Activated CD8-positive, alpha-beta memory T cell treated with anti-CD3 and anti-CD28 coated beads, Interleukin-2, amount 50 U/mL, for 4 hours (primary cell): ENCODE measurements at regions not wholly inside any gene's neighbourhood (a gene's known extent, or its start where the extent isn't known, plus 50 kb on each side); places are given as distances from the start of the nearest gene placed in this dataset.

Source experiments
- DNase-seq: peaks from one replicate; pipeline ENCODE4 v3.0.0-alpha.2; 2020

- no peak for DNase-seq
These were observed 735.3 kb upstream of the TENM3 start for GRCh38 chr4:181507938-181508337.

DNA sequence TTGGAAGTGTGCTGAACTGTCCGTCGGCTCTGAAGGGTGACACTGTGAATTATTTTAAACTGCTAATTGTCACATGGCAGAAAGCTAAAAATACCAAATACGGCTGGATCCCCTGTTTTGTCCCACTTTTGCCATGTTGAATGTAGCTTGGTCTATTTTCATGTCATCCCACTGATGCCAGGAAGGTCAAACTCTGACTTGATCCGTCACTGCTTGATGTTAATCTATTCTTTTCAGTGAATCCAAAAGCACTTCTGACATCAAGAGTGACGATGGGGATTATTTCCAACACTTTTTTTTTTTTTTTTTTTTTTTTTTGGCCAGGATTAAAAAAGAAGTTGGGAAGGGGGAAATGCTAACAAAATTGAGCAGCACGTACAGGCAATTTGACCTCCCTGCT, 734.6 kb upstream of the TENM3 start:
- no peak for DNase-seq

GRCh38 chr4:181509073-181509472, 734.1 kb upstream of the TENM3 start:
- DNase-seq, result no peak

DNA sequence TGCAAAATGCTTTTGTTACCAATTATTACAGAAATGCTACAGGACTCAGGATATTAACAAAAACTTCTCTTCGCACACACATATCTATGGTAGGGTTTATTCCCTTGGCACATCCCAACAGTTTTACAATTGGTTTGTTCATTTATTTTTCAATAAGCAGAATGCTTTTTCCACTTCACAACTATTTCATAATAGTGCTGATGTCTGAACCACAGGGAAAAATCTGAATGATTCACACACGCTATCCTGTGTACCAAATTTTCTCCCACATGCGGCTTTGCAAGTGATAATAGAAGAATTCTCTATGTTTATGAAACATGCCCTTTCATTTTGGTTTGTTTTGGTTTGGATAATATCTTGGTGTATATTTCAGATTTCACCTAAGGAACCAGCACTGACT, 725.7 kb upstream of the TENM3 start:
- DNase-seq, result no peak

DNA sequence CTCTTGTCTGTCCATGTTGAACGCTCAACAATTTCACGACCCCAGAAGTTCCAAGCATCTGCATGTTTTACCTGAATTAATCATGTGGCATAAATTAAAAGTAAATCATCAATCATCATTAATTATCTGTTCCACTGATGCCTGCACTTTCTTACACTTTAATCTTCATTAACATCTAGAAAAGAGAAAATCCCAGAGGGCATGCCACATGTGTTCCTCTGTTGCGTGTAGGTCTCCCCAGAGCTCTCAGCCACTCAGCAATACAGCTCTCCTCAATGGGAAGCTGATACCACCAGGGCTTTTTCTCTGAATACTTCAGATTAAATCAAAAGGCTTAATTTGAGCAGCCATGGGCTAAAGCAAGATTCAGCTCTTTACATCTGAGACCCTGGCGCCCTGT, 722.4 kb upstream of the TENM3 start:
- DNase-seq, result no peak

- DNase-seq, result no peak
These were observed 719.2 kb upstream of the TENM3 start for GRCh38 chr4:181523973-181524372.

DNA sequence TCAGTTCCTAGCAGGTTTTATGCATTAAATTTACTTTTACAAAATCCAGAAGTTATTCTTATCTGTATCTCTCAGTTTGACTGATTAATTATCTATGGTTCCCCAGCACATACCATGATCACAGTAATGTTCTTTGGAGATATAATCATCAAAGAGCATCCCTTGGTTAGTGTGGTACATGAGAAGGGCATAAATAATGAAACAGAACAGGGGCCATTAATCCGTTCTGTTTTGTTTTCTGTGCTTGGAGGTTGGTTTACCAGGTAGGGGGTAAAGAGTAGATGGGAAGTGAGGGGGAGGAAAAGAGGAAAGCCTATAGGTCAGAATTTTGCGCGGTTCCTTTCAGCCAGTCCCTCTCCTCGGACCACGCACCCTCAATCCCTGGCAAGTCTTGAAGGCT, 718.7 kb upstream of the TENM3 start:
- DNase-seq, result no peak

- no peak for DNase-seq
These were observed 717.6 kb upstream of the TENM3 start for GRCh38 chr4:181525634-181526033.

DNA sequence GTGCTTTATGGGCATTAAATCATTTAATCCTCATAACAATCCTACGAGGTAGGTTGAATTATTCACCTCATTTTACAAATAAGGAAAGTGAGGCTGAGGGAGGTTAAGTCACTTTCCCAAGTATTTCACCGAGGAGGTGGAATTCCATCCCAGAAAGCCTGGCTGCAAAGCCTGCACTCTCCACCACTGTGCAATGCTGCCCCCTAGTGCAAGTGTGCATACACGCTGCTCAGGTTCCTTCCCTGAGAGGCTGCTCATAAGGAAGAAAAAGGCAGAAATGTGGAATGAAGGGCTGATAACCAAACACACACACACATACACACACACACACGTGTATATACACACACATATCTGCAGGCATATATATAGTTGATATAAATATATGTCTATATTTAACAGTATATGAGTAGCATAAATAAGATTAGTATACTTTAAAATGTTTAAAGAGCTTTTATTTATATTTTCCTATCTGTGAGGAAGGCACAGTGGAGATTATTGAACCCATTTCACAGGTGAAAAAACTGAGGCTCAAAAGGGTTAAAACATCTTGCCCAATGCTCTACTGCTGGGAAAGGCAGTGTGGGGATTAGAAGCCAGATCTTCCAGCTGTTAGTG, 714.5 kb upstream of the TENM3 start:
- DNase-seq, result no peak

DNA sequence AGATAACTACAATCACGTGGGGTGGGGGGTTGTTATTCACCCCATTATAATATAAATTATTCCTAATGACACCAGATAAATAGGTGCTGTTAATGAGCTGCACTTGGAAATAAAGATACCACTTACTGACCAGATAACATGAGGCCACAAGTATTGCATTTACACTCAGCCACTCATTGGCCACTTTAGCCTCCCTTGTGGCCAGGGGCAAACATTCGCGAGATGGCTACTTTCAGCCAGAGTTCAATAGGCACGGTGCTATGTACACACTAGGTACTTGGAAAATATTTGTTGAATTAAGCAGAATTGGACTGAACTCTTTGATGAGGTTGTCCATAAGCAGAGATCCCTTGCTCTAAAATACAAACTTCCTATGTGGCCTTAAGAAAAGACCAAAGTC, 713.7 kb upstream of the TENM3 start:
- no peak for DNase-seq

- no peak for DNase-seq
These were observed 706.9 kb upstream of the TENM3 start for GRCh38 chr4:181536196-181536746.

GRCh38 chr4:181536811-181537434, 706.3 kb upstream of the TENM3 start:
- DNase-seq, result no peak

DNA sequence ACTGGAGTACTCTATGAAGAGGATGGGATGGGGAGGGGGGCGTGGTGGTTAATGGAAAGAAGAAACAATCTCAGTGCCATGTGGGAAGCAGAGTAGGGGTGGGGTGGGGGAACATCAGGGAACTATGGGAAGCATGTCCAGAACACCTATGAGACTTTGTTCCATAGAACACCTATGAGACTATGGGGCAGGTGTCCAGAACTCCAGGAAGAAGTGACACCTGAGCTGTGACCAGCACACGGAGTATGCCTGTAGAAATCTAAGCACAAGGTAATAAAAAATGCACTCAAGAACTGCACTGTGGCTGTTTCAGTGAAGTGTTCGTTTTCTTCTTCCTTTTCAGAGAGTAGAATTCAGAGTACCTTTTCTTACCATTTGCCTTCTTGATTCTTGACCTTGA, 704.8 kb upstream of the TENM3 start:
- no peak for DNase-seq

- DNase-seq, result no peak
These were observed 701.8 kb upstream of the TENM3 start for GRCh38 chr4:181541396-181541795.

GRCh38 chr4:181548873-181549575, 694.2 kb upstream of the TENM3 start:
- DNase-seq, result no peak

GRCh38 chr4:181549576-181550188, 693.5 kb upstream of the TENM3 start:
- no peak for DNase-seq

DNA sequence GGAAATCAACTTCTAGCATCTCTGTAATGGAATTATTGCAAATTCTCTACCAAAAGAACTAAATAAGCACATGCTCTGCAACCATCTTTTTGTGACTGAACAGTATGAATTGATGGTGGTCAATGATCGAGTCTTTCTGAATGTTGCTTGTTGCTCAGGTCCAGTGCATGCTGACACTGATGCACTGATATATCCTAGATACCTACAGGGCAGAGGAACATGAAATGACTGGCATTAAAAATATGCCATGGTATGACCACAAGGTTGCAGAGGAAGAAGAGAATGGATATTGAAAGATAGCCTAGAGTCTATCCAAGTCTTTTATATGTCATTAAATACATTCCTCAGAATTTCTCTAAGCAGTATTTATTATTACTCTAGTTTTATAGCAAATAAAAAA, 692.8 kb upstream of the TENM3 start:
- no peak for DNase-seq

GRCh38 chr4:181559637-181560036, 683.6 kb upstream of the TENM3 start:
- no peak for DNase-seq

DNA sequence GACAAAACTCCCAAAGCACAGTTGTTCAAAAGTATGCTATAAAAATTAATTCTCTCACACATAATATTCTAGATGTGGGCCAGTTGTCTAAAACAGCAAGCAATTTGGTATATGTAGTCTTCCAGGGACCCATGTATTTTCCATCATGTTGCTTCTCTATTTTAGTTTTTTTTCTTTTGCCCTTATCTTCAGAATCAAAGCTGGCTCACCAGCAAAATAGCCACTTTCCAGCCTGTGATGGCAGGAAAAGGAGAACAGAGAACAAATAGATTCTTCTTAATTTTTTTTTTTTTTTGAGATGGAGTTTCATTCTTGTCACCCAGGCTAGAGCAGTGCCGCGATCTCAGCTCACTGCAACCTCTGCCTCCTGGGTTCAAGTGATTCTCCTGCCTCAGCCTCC, 680.8 kb upstream of the TENM3 start:
- no peak for DNase-seq

DNA sequence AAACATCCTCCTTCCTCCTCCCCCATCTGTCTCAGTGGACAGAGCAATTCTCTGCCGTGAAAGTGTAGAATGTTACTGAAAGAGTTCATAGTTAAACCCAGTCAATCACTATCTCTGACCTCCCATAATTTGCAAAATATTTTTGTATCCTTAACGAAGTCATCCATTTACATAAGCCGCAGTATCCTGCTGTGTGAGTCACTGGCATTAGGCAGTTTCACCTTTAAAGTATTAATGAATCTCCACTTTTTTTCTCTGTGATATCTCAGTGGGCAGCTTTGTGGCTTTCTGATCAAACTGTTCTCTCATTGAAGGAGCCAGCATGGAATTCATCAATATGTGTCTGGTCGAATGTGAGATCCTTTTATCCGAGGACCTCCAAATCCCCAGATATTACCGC, 678.6 kb upstream of the TENM3 start:
- DNase-seq, result no peak

DNA sequence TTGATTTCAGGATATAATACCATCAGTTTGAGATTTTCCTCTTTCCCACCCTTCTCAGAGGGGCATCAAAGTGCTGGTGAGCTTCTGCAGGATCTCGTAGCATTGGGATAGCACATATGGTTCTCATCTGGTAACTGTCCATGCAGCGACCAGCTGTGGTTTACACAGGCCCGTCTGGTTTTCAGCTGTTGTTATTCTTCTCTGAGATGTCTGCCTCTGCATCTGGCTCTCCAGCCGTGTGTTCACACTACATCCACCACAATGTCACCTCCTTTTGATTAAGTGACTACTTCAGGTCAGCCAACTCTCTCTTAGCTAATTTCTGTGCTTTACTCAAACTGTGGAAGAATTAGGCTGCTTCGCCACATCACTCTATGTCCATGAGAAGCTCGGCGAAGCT, 676.7 kb upstream of the TENM3 start:
- no peak for DNase-seq

- no peak for DNase-seq
These were observed 673.6 kb upstream of the TENM3 start for GRCh38 chr4:181569553-181569952.

DNA sequence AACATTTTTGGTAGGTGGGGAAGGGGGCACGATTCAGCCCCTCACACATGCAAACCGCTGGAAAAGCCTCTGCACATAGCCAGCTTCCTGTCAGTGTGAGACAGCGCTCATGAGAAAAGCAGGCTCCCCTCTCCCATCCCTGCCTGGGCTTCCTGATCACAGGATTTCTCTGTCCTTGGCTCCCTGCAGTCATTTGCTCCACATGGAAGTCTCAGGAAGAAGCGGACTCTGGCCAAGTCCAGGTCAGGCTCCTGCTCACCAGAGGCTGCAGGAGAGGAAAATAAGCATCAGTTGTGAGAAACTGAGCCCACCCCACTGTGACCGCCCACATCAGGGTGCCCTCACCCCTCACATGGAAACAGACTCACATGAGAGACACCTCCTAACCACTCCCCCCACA, 664.3 kb upstream of the TENM3 start:
- DNase-seq, result no peak

DNA sequence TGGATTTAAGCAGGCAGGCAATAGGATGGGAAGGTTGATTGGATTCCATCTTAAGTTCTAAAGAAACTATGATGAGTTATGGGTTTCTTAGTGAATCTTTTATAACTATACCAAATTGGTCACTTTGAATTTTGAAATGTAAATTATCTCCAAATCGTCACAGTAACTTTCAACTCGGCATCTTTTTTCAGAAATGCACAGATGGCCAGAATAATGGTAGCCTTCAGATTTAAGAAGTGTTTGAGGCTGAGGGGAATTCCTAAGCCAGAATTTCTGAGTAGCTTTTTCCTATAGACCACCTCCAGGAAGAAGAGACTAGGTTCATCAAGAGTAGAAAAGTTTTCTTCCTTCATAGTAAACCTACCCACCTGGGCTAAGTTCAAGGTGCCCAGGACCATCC, 663.7 kb upstream of the TENM3 start:
- DNase-seq, result no peak
